Stimulated activated naive B cell treated with anti-CD40 and anti-IgM and Interleukin-4, amounts not matched to agents 10 μg/mL and 1 μg/mL and 100 μg/mL, for 72 hours (primary cell): ENCODE measurements at regions not wholly inside any gene's neighbourhood (a gene's known extent, or its start where the extent isn't known, plus 50 kb on each side); places are given as distances from the start of the nearest gene placed in this dataset.

ENCODE experiments used
- ATAC-seq, 2 donors: fragments of 150-1000 bp; cut with Tn5 transposase; replicated peaks; 2 replicates each; pipeline ENCODE4 v1.10.0; 2021; ENCODE audit warnings: moderate library complexity in 1 of 2
- DNase-seq: peaks from one replicate; pipeline ENCODE4 v3.0.0; 2021
- H3K27ac Mint-ChIP-seq: one replicate; pipeline ENCODE4 v1.8.0; 2022; ENCODE audit warnings: mild to moderate bottlenecking, mixed read lengths
- H3K27me3 Mint-ChIP-seq, 2 donors: one replicate each; pipeline ENCODE4 v1.8.0; 2022; ENCODE audit warnings: mixed read lengths in 2 of 2
- H3K36me3 Mint-ChIP-seq, 2 donors: one replicate each; pipeline ENCODE4 v1.8.0; 2022; ENCODE audit warnings: mixed read lengths in 2 of 2, mild to moderate bottlenecking in 1 of 2
- H3K4me1 Mint-ChIP-seq, 2 donors: one replicate each; pipeline ENCODE4 v1.8.0; 2022; ENCODE audit warnings: mixed read lengths in 2 of 2, mild to moderate bottlenecking in 1 of 2
- H3K4me3 Mint-ChIP-seq, 2 donors: one replicate each; pipeline ENCODE4 v1.8.0; 2022; ENCODE audit warnings: mild to moderate bottlenecking in 2 of 2, mixed read lengths in 2 of 2, moderate library complexity in 1 of 2
- H3K9me3 Mint-ChIP-seq, 2 donors: one replicate each; pipeline ENCODE4 v1.8.0; 2022; ENCODE audit warnings: mixed read lengths in 2 of 2, mild to moderate bottlenecking in 1 of 2

DNA sequence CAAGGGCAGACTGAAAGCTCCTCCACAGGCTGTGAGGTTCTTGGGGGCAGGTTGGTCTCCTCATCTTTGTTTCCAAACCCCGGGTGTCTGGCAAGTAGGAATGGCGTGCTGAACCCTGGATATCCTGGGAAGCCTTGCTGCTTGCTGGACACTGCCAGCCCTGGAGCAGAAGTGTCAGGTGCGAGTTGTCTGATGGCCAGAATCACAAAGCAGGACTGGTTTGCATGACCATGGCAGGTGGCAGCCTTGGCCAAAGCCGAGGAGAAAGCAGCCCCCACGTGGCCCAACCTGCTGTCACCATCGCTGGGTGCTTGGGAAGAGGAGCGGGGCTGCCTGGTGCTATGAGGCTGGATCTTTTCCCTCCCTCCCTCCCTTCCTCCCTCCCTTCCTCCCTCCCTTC, 309.5 kb upstream of the HS6ST1 start:
- no peak for ATAC-seq
- H3K9me3 Mint-ChIP-seq = no peaks in the 10 kb centered on the region
- no peaks in the 10 kb centered on the region for H3K36me3 Mint-ChIP-seq

DNA sequence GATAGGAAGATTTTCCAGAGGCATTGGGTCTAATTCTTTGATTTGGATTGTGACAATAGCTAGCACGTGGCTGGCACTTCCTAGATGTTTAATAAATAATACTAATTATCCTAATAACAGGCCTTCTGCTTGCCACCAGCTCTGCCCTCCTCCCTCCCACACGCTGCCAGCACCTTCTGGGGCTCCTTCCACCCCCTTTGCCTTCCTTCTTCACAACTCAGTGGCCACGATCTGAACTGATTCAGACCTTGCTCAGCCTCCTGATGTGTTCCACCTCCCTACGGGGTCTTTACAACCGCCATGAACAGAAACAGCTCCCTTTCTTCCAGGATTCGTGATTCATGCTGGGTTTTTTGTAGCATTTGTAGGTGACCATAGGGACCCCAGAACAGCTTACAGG, 310.3 kb upstream of the HS6ST1 start:
- Mint-ChIP-seq H3K27ac (no peak overlapping the region), H3K4me1 (peaks cover 2 to 6% of the 10 kb centered on the region in 2 donors), H3K27me3 (no peaks in the 10 kb centered on the region), H3K4me3 (no peak overlapping the region), H3K9me3 (no peaks in the 10 kb centered on the region), H3K36me3 (no peaks in the 10 kb centered on the region)
- no peak for DNase-seq
- ATAC-seq = no peak

More for the DNA sequence above, 309.5 kb upstream of the HS6ST1 start:
- no peak overlapping the region for H3K4me3 Mint-ChIP-seq
- no peak for DNase-seq
- H3K4me1 Mint-ChIP-seq = peaks cover 2 to 7% of the 10 kb centered on the region in 2 donors
- H3K27ac Mint-ChIP-seq = no peak overlapping the region
- H3K27me3 Mint-ChIP-seq = no peaks in the 10 kb centered on the region

DNA sequence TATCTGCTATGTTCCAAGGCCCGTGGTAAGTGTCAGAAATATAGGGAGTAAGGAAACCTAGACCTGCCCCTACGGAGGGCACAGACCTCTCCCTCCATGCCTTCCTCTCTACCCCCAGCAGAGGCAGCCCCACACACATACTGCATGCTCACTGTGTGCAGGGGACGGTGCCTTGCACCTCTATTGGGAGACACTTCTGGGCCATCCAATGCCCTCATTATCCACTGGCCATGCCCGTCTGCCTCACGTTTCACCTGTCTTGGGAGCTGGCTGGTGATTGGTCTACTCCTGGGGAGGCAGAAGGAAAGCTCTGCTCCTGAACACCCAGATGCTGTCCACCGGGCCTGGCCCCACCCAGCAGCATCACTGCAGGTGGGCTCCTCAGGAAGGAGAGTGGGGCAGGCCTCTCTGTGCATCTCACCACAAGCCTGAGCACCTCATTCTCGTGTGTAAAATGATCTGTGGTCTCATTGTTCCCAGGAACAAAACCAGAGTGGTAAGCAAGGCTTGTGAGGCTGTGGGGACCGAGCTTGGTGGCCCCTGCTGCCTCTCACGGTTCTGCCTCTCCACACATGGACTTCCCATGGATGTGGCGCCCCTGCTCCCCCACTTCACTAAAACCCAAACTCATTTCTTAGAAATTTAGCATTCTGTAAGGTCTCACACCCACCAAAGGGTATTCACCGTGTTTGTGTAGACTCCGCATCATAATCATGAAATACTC, 312.5 kb upstream of the HS6ST1 start:
- no peak for DNase-seq

DNA sequence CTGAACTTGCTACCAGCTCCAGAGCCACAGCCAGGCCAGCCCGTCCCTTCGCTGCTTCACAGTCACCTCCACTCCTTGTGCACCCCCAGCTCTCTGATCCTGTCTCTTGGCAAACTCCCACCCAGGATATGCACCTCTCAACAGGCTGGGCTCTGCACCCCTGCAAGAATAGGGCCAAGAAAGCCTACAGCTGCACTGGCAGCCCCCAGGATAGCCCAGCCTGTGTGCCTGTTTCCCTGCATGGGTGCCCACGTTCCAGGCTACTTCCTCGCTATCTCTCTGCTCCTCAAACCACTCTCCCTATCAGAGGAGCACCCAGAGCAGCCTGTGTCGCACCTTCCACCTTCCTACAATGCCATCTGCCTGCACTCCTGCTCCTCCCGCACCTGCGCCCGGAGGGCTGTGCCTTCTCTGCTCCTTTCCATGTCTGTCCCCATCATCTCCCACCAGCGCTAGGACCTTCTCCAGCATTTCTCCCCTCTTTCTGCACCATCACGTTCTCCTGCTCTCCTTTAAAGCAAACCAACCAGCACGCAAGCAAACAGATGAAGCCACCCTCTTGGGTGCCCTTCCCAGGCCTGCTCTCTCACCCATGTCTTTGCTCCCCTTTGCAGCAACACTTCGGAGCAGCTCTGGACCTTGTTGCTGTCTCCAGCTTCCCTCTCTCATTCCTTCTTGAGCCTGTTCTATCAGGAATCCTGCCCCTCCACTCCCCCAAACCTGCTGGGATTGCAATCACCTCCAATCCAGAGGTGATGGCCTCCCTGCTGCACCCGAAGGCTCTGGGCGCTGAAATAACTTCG, 313.2 kb upstream of the HS6ST1 start:
- Mint-ChIP-seq H3K27ac (no peak overlapping the region), H3K27me3 (no peaks in the 10 kb centered on the region), H3K4me1 (no peaks in the 10 kb centered on the region), H3K4me3 (no peak overlapping the region), H3K36me3 (no peaks in the 10 kb centered on the region), H3K9me3 (no peaks in the 10 kb centered on the region)
- DNase-seq (no peak), ATAC-seq (no peak)

More for the DNA sequence above, 312.5 kb upstream of the HS6ST1 start:
- no peaks in the 10 kb centered on the region for H3K36me3 Mint-ChIP-seq
- no peaks in the 10 kb centered on the region for H3K27me3 Mint-ChIP-seq
- ATAC-seq = no peak
- H3K27ac Mint-ChIP-seq = no peak overlapping the region
- H3K4me1 Mint-ChIP-seq = no peaks in the 10 kb centered on the region
- H3K4me3 Mint-ChIP-seq = no peak overlapping the region
- H3K9me3 Mint-ChIP-seq = no peaks in the 10 kb centered on the region

DNA sequence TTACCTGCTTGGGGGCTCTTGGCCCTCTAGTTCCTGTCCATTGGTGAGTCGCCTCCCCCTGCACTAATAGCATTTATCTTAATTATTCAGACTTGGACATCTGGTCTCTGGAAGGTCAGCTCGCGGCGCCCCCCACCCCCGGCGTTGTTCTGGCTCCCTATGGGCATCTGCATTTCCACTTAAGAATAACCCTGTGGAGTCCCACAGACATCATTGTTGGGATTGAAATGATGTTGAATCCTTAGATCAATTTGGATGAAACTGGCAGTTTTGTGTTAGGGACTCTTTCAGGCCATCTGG, 313.8 kb upstream of the HS6ST1 start:
- Mint-ChIP-seq H3K4me1 (no peaks in the 10 kb centered on the region), H3K4me3 (no peak overlapping the region), H3K9me3 (no peaks in the 10 kb centered on the region), H3K27me3 (no peaks in the 10 kb centered on the region), H3K36me3 (no peaks in the 10 kb centered on the region), H3K27ac (no peak overlapping the region)
- DNase-seq = no peak
- no peak for ATAC-seq

DNA sequence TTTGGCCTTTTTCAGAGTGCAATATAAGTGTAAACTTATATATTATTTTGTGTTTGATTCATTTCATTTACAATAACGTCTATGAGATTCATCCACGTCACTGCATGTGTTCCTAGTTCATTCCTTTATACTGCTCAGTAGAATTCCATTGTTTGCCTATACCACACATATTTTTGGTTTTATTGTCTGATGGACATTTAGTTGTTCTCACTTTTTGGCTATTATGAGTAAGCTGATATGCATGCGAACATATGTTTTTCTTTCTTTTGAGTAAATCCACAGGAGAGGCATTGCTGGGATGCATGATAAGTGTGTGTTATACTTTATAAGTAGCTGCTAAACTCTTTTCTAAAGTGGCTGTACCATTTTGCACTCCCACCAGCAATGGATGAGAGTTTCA, 314.8 kb upstream of the HS6ST1 start:
- Mint-ChIP-seq H3K4me3 (no peak overlapping the region), H3K9me3 (no peaks in the 10 kb centered on the region), H3K27ac (no peak overlapping the region), H3K36me3 (no peaks in the 10 kb centered on the region), H3K27me3 (no peaks in the 10 kb centered on the region), H3K4me1 (peaks cover under 1 to 9% of the 10 kb centered on the region in 2 donors)
- DNase-seq = no peak
- no peak for ATAC-seq

DNA sequence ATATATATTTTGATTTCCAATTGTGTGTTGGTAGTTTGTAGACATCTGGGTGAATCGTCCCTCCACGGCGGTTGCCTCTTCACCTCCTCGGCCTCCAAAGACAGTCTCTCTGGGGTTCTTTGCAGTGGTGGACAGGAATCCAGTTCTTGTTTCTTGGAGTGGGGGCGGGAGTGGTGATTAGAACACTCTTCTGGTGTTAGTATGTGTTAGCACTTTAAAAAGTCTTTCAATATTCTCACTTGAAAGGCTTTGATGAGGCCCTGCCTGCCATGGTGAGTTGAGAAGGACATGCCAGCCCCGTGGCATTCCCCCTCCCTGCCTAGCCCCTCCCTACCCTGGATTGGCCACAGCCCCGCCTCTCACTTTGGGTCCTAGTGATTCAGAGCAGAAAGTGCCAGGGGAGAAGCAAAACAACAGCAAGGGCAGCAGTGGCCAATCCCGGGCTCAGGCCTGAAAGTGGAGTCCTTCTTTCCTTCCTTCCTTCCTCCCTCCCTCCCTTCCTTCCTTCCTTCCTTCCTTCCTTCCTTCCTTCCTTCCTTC, 316.8 kb upstream of the HS6ST1 start:
- no peaks in the 10 kb centered on the region for H3K9me3 Mint-ChIP-seq
- no peak overlapping the region for H3K27ac Mint-ChIP-seq
- H3K36me3 Mint-ChIP-seq = no peaks in the 10 kb centered on the region
- H3K4me1 Mint-ChIP-seq = peaks cover 4 to 17% of the 10 kb centered on the region in 2 donors
- DNase-seq (no peak), ATAC-seq (no peak)
- H3K27me3 Mint-ChIP-seq = no peaks in the 10 kb centered on the region
- H3K4me3 Mint-ChIP-seq = no peak overlapping the region

DNA sequence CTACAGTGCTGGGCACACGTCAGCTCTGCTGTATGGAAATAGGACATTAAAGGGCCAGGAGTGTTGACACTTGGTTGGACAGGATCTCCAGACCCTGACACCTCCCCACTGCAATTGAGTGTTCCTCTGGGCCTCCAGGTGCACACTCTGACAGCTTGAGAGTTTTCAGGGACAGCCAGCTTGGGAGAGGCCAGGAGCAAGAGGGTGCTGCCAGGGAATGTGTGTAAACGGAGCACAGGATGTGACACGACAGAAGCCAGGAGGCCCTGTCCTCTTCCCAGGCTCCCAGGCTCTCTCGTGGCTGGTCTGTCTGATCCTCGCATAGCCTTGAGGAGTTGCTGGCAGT, 318.1 kb upstream of the HS6ST1 start:
- Mint-ChIP-seq H3K4me1 (peaks cover 4 to 17% of the 10 kb centered on the region in 2 donors), H3K27me3 (no peaks in the 10 kb centered on the region), H3K36me3 (no peaks in the 10 kb centered on the region), H3K27ac (no peak overlapping the region), H3K4me3 (no peak overlapping the region), H3K9me3 (no peaks in the 10 kb centered on the region)
- ATAC-seq (no peak), DNase-seq (no peak)

DNA sequence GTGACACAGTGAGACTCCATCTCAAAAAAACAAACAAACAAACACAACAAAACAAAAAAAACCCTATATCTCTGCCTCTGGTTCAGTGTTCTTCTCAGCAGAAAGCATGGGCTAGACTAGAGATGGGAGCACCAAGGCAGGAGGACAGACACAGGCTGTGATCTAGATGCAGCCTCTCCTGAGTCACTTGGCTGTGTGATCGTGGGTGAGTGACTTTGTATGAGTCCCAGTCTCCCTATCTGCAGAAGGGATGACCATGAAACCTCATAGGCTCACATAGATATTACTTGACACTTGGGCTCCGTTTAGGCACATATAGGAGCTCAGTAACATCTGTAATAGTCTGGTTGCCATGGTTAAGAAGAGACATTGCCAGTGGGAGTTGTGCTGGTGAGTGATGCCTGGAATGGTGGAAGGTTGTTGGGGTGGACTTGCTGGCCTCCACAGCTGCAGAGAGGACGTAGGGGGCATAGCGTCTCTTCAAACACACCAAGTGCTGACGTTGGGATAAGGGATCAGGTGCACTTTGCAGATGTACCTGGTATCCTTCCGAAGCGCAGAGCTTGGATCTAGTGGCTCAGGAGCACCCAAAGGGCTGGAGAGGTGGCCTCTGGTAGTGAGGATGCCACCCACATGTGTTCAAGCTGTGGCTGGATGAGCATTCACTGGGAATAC, 318.9 kb upstream of the HS6ST1 start:
- no peak overlapping the region for H3K27ac Mint-ChIP-seq
- no peaks in the 10 kb centered on the region for H3K36me3 Mint-ChIP-seq
- H3K4me1 Mint-ChIP-seq = peaks cover 4 to 17% of the 10 kb centered on the region in 2 donors
- H3K27me3 Mint-ChIP-seq = no peaks in the 10 kb centered on the region
- H3K9me3 Mint-ChIP-seq = no peaks in the 10 kb centered on the region
- DNase-seq = no peak
- no peak overlapping the region for H3K4me3 Mint-ChIP-seq
- ATAC-seq = no peak

DNA sequence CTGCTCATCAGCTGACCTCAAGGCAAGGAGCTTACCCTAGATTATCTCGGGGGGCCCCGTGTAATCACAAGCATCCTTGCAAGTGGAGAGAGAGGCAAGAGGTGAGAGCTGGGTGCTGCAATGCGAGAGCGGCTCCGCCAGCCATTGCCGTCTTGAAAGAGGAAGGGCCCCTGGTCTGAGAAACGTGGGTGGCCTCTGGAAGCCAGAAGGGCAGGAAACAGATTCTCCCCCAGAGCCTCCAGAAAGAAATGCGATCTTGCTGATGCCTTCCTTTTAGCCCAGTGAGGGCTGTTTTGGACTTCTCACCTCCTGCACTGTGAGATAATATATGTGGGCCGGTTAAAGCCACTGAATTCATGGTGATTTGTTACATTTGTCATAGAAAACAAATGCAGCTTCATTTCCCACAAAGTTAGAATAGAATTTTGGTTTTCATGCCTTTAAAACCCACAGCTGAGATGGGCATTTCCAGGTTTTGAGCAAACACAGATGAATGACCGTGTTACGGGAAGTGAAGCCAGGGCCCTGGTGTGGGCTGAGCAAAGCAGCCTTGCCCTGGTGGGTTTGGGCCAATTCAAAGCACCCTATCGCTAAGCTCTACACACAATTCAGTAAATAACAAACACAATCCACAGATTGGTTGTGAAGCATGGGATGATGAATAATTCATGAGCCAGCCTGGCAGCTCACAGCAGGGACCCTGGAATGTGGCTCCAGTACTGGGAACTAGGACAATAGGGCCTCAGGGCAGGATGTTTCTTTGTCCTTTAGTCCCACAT, 319.9 kb upstream of the HS6ST1 start:
- Mint-ChIP-seq H3K36me3 (no peaks in the 10 kb centered on the region), H3K27me3 (no peaks in the 10 kb centered on the region), H3K4me3 (no peak overlapping the region), H3K27ac (no peak overlapping the region), H3K4me1 (peaks cover 4 to 17% of the 10 kb centered on the region in 2 donors), H3K9me3 (no peaks in the 10 kb centered on the region)
- DNase-seq (no peak), ATAC-seq (peak in 1 of 2 donors; percentile 25)

DNA sequence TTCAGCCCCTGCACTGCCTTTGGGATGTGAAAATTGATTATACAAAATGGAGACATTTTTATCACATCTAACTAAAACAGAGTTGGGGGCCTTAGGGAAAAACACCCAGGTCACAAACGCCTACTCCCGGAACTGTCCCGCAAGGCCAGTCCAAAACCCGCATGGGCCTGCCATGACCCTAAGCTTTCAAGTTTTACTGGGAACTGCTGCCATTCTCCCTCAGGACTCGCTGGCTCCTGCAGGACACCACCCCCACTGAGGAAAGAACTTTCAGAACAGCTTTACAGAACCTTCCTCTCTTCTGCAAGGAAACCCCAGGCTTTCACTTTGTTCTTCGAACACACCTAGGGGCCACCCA, 320.4 kb upstream of the HS6ST1 start:
- DNase-seq (no peak), ATAC-seq (no peak)
- Mint-ChIP-seq H3K27ac (no peak overlapping the region), H3K4me1 (peaks cover 4 to 17% of the 10 kb centered on the region in 2 donors), H3K27me3 (no peaks in the 10 kb centered on the region), H3K9me3 (no peaks in the 10 kb centered on the region), H3K4me3 (no peak overlapping the region), H3K36me3 (no peaks in the 10 kb centered on the region)

DNA sequence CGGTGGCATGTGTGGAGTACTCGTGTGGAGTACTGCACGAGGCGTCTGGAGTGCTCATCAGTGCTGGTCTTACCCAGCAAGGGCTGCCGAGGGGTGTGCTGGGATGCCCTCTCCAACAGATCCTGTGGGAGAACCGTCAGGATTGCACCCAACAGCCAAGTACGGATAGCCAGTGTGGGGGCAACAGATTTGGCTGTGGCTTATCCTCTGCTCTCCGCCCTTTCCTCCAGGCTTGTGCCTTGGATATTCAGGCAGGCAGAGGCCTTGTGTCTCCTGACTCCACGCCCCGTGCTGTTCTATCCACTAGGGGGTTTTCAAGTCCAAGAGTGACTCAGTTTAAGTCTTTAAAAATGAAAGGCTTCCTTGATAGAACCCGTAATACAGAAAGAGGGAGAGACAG, 321.0 kb upstream of the HS6ST1 start:
- H3K4me3 Mint-ChIP-seq = no peak overlapping the region
- no peak for ATAC-seq
- no peaks in the 10 kb centered on the region for H3K27me3 Mint-ChIP-seq
- no peak for DNase-seq
- no peaks in the 10 kb centered on the region for H3K9me3 Mint-ChIP-seq
- H3K27ac Mint-ChIP-seq = no peak overlapping the region
- no peaks in the 10 kb centered on the region for H3K36me3 Mint-ChIP-seq
- peaks cover 4 to 17% of the 10 kb centered on the region in 2 donors for H3K4me1 Mint-ChIP-seq

DNA sequence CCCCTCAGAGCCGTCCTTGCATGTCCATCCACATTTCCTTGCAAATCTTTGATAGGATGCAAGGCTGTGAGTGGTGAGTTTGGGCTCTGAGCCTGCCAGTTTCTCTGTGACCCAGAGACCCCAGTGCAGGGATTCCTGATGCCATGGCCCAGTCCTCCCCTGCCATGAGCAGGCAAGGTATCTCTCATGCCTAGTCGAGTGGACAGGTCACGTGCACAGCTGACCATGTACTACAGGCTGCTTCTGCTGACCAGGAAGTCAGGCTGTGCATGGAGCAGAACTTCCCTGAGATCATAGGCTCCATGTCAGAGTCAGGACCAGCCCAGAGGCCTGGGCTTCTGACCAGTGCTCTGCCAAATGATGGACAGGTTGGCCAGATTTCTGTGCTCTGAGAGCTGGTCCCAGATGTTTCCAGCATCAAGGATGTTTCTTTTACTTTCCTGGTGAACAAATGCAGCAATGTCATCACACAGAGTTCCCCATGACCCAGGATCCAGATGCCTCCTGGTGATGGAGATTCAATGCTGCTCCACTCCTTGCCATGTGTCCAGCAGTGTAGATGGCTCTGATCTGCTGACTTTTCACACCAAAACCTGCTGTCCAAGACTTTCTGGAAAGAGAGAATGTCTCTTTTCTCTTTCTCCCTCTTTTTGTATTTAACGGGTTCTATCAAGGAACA, 321.6 kb upstream of the HS6ST1 start:
- H3K4me1 Mint-ChIP-seq = peaks cover 7 to 17% of the 10 kb centered on the region in 2 donors
- H3K9me3 Mint-ChIP-seq = no peaks in the 10 kb centered on the region
- no peak for DNase-seq
- H3K27me3 Mint-ChIP-seq = no peaks in the 10 kb centered on the region
- no peak overlapping the region for H3K27ac Mint-ChIP-seq
- no peak for ATAC-seq
- H3K36me3 Mint-ChIP-seq = no peaks in the 10 kb centered on the region
- H3K4me3 Mint-ChIP-seq = no peak overlapping the region

DNA sequence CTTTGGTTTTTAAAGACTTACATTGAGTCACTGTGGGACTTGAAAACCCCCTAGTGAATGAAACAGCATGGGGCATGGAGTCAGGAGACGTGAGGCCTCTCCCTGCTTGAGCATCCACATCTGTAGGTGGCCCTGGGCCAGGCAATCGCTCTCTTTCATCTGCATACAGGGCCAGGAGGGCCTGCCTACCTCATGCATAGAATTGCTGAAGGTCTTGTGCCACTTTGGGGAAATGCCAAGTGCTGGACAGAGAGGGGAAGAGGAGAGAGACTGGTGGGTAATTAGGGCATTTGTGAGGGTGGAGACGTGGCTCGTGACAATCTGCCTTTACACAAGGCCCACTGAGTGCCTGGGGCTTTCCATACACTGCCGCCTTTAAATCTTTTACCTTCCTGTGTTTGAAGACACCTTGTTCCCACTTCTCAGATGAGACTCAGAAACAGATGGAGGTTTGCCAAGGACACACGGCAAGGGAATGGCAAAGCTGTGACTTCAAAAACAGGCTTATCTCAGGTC, 322.2 kb upstream of the HS6ST1 start:
- Mint-ChIP-seq H3K27ac (no peak overlapping the region), H3K4me3 (no peak overlapping the region), H3K27me3 (no peaks in the 10 kb centered on the region), H3K36me3 (no peaks in the 10 kb centered on the region), H3K4me1 (peaks cover 7 to 17% of the 10 kb centered on the region in 2 donors), H3K9me3 (no peaks in the 10 kb centered on the region)
- ATAC-seq = no peak
- no peak for DNase-seq
